AG09319 (cell line): ENCODE measurements at regions not wholly inside any gene's neighbourhood (a gene's known extent, or its start where the extent isn't known, plus 50 kb on each side); places are given as distances from the start of the nearest gene placed in this dataset.

ENCODE experiments used
- DNase-seq: peaks from one replicate; pipeline ENCODE4 v3.0.0-alpha.2; 2010; ENCODE audit warnings: low read depth; ENCODE audit errors: extremely low read depth
- TF ChIP-seq, protein P1 (sequence below): IDR thresholded peaks from 2 replicates; pipeline ENCODE4 v1.5.1; 2011; ENCODE audit warnings: low read depth, mild to moderate bottlenecking, inconsistent platforms, low read length, moderate library complexity

DNA sequence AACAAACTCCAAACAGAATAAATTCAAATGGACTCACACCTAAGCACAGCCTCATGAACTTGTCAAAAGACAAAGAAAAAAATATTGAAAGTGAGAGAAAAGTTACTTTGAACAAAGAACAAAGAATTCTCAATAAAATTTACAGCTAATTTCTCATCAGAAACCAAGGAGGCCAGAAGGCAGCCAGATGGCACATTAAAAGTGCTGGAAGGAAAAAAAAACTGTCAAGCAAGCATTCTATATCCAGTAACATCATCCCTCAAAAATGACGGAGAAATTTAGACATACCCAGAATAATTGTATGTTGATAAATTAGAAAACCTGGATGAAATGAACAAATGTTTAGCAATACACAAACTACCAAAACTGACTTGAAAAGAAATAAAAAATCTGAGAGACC, 129.8 kb upstream of the UQCRFS1 start:
- TF ChIP-seq, protein P1, sequence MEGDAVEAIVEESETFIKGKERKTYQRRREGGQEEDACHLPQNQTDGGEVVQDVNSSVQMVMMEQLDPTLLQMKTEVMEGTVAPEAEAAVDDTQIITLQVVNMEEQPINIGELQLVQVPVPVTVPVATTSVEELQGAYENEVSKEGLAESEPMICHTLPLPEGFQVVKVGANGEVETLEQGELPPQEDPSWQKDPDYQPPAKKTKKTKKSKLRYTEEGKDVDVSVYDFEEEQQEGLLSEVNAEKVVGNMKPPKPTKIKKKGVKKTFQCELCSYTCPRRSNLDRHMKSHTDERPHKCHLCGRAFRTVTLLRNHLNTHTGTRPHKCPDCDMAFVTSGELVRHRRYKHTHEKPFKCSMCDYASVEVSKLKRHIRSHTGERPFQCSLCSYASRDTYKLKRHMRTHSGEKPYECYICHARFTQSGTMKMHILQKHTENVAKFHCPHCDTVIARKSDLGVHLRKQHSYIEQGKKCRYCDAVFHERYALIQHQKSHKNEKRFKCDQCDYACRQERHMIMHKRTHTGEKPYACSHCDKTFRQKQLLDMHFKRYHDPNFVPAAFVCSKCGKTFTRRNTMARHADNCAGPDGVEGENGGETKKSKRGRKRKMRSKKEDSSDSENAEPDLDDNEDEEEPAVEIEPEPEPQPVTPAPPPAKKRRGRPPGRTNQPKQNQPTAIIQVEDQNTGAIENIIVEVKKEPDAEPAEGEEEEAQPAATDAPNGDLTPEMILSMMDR = no peak
- DNase-seq = no peak

DNA sequence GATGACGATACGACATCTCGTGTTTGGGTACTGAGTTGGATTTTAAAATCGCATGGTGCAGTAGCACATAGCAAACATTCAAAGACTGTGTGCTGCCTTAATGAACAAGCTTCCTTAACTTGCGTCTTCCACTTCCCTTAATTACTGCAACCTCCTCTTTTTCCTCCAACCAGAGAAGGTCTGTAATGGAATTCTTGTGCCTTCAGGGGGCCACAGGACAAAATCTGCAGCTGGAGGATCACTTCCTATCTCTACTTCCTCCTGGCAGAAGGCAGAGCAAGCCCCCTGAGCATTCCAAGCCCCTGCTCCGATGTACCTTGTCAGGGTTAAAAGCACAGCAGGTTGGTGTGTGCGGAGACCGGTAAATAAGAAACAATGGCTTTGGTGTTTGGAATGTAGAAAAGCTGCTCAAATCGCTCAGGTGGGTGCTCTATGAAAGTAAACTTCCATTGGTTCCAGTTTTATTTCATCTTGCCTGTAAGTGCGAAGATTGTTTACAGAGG, 151.3 kb upstream of the UQCRFS1 start:
- TF ChIP-seq, protein P1 = no peak
- no peak for DNase-seq

DNA sequence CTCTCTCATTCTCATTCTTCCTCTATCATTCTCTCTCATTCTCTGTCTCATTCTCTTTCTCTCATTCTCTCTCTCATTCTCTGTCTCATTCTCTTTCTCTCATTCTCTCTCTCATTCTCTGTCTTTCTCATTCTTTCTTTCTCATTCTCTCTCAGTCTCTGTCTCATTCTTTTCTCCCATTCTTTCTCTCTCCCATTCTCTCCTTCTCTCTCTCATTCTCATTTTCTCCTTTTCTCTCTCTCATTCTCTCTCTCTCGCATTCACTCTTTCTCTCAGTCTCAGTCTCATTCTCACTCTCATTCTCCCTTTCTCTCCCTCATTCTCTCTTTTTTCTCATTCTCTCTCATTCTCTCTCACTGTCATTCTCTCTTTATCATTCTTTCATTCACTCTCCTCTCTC, 152.0 kb upstream of the UQCRFS1 start:
- TF ChIP-seq, protein P1 = no peak
- no peak for DNase-seq

DNA sequence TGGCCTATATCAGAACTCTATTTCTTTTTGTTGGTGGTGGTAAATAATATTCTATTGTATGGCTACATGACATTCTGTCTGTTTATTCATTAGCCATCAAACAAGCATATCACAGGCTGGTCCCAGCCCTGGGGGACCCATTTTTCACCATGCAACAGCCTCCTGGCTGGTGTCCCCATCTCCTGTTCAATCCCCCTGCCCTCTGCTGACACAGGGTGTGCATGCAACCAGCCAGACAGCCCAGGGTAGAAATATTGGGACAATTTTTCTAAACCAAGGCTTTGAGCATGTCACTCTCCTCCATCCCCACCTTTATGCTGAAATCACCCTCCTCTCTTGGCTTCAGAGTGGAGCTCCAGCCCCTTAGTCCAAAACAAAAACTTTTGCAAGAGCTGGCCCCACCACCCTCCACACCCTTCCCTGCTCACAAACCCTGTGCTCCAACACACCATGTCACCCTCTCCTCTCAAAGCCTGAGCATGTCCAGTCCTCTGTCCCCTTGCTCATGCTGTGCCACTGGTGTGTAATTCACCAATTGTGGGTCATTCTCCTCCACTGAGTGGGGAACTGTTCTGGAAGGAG, 153.0 kb upstream of the UQCRFS1 start:
- DNase-seq = no peak
- TF ChIP-seq, protein P1 = no peak

DNA sequence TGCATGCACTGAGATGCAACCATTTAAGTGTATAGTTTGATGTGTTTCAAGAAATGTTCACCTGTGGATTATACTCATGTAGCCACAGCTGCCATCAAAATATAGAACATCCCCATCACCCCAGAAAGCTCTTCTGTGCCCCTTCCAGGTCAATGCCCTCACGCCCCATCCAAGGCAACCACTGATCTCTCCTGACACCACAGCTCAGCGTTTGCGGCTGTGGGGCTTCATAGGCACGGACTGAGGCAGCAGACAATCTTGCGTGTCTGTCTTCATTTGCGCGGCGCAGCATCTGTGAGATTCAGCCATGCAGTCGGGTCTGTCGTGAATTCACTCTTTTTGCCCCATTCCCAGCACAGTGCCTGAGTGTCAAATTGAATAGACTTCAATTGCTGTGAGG, 153.8 kb upstream of the UQCRFS1 start:
- TF ChIP-seq, protein P1 = no peak
- no peak for DNase-seq

DNA sequence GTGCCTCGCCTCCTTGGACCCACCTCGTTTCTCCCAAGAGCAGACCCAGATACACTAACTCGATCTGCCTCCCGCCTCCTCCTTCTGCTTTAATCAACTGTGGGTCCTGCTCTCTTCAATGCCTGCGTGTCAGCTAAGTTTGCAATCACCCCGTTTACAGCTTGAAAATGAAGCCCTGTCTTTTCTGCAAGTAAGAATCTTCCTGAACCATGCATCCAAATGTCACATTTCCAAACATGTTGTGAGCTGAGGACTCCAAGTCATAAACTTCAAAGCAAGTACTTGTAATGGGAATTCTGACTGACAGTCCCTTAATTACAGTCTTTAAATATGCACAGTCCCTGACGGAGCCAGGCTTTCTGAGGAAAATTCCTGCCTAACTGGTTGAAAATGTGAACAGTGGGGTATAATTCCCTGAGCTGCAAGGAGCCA, 154.9 kb upstream of the UQCRFS1 start:
- TF ChIP-seq, protein P1 = no peak
- no peak for DNase-seq

DNA sequence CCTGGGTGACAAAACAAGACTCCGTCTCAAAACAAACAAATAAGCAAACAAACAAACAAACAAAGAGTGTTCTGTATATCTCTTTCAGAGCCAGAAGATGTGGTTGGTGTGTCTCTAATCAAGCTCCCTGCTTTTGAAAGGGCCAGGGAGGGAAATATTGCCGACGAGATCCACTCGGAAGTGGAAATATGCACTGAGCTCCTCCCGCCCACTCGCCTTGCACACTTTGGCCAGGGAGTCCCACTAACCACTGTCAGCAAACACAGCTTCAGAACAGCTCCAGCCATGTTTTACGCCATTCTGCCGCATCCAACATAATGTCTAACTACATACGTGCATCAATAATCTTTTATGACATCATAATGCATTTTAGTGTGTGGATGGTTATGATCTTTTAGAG, 155.5 kb upstream of the VSTM2B start:
- TF ChIP-seq, protein P1 = no peak
- DNase-seq = no peak
